Urinary bladder (tissue), 3 donors: ENCODE measurements at regions not wholly inside any gene's neighbourhood (a gene's known extent, or its start where the extent isn't known, plus 50 kb on each side); places are given as distances from the start of the nearest gene placed in this dataset.

Source experiments
- DNase-seq: peaks from one replicate; pipeline ENCODE4 v3.0.0-alpha.2; 2015; ENCODE audit errors: extremely low spot score
- H3K27ac ChIP-seq: one replicate; pipeline ENCODE4 v1.5.1; 2013; ENCODE audit warnings: low read depth, mild to moderate bottlenecking, moderate library complexity
- H3K36me3 ChIP-seq: one replicate; pipeline ENCODE4 v1.6.1; 2013; ENCODE audit warnings: mild to moderate bottlenecking, moderate library complexity; ENCODE audit not compliant: insufficient read depth
- H3K4me1 ChIP-seq: one replicate; pipeline ENCODE4 v1.6.1; 2013; ENCODE audit warnings: mild to moderate bottlenecking, moderate library complexity; ENCODE audit not compliant: insufficient read depth
- H3K4me3 ChIP-seq: one replicate; pipeline ENCODE4 v1.5.1; 2013; ENCODE audit warnings: low read depth, low read length
- WGBS: extraction: QIAGEN DNeasy Blood & Tissue Kit; methylation state at CpG from one replicate; pipeline ENCODE4 v1.1.7; 2013; 5-methylcytosine and 5-hydroxymethylcytosine counted together
- donor health status: healthy with polysubstance abuse.
- donor health status: healthy.

DNA sequence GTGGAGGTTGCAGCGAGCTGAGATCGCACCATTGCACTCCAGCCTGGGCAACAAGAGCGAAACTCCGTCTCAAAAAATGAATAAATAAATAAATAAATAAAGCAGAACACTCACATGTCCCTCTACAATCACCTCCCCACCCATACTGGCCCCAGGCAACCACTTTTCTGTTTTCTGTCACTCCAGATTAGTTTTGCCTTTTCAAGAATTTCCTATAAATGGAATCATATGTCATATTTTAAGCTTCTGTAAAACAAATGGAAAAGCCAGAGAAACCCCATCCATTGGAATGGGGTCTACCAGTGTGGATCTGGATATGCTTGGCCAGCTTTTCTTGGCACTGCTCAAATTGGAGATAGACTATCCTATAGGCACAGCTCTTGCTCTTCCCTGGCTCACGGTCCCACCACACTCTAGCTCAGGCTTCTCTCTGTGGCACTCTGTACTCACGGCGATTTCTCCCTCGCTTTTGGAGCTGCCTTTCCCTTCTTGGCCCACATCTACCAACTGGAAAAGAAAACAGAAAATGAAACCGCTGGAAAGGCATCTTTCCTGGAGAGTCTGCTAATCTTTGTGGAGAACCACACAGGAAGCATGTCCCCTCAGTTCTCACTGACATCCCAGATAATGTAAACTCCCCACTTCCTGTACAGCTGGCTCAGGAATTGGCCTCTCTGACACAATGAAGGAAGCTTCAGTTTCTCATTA, 210.1 kb downstream of the JCAD start:
- H3K27ac ChIP-seq = peak overlapping the region; percentile 39
- WGBS = 41% methylated on average over 9 of the region's 9 CpGs

DNA sequence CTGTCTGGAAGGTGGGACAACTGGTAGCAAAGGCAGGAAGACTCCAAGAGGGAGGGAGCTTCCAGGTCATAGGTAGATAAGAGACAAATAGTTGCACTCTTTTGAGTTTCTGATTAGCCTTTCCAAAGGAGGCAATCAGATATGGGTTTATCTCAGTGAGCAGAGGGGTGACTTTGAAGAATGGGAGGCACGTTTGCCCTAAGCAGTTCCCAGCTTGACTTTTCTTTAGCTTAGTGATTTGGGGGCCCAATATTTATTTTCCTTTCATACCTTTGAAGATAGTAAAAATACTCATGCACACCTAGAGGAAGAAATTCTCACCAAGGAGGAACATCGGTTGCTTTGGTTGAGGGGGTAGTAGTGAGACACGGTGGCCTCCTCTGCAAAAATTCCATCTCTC, 212.1 kb upstream of the SVIL start:
- DNase-seq = no peak
- no peaks in the 10 kb centered on the region for H3K36me3 ChIP-seq
- no peak overlapping the region for H3K27ac ChIP-seq
- 92% methylated on average over 3 of the region's 3 CpGs for WGBS
- no peaks in the 10 kb centered on the region for H3K4me1 ChIP-seq
- H3K4me3 ChIP-seq = no peak overlapping the region

More for the DNA sequence above, 210.1 kb downstream of the JCAD start:
- Histone ChIP-seq H3K4me3 (no peak overlapping the region), H3K4me1 (no peaks in the 10 kb centered on the region), H3K36me3 (no peaks in the 10 kb centered on the region)
- DNase-seq = no peak

DNA sequence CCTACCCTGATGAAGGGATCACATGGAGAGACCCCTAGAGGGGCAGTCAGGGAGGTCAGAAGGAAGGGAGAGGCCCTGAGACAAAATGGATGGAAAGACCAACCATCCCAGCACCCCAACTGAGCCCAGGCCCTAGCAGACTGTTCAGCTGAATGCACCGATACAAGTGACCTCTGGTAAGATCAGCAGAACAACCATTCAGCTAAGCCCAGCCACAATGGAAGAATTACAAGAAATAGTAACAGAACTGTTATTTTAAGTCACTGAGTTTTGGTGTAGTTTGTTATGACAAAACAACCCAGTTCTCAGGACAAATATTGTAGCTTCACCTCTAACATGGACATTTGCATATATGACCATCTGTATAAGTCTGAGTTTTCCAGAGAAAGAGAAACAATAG, 210.4 kb upstream of the SVIL start:
- no peaks in the 10 kb centered on the region for H3K36me3 ChIP-seq
- H3K4me1 ChIP-seq = no peaks in the 10 kb centered on the region
- H3K27ac ChIP-seq = no peak overlapping the region
- no peak for DNase-seq
- 94% methylated on average over 1 of the region's 1 CpG for WGBS
- no peak overlapping the region for H3K4me3 ChIP-seq

DNA sequence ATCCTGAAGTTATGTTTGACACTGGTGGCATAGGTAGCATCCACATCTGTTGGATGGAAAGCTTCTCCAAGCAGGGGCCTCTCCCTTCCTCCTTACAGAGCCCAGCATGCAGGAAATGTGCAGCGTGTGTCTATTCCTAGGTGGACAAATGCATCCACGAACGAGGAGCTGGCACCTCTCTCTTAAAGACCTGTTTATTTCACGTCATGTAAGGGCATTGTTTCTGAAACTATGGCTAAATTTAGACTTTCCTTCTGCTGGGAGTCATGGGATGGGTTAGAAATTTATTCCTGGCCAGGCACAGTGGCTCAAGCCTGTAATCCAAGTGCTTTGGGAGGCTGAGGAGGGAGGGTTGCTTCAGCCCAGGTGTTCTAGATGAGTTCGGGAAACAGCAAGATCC, 208.4 kb upstream of the SVIL start:
- Histone ChIP-seq H3K36me3 (no peaks in the 10 kb centered on the region), H3K27ac (no peak overlapping the region), H3K4me3 (no peak overlapping the region), H3K4me1 (peaks cover 3% of the 10 kb centered on the region)
- no peak for DNase-seq
- WGBS = 58% methylated on average over 5 of the region's 5 CpGs

DNA sequence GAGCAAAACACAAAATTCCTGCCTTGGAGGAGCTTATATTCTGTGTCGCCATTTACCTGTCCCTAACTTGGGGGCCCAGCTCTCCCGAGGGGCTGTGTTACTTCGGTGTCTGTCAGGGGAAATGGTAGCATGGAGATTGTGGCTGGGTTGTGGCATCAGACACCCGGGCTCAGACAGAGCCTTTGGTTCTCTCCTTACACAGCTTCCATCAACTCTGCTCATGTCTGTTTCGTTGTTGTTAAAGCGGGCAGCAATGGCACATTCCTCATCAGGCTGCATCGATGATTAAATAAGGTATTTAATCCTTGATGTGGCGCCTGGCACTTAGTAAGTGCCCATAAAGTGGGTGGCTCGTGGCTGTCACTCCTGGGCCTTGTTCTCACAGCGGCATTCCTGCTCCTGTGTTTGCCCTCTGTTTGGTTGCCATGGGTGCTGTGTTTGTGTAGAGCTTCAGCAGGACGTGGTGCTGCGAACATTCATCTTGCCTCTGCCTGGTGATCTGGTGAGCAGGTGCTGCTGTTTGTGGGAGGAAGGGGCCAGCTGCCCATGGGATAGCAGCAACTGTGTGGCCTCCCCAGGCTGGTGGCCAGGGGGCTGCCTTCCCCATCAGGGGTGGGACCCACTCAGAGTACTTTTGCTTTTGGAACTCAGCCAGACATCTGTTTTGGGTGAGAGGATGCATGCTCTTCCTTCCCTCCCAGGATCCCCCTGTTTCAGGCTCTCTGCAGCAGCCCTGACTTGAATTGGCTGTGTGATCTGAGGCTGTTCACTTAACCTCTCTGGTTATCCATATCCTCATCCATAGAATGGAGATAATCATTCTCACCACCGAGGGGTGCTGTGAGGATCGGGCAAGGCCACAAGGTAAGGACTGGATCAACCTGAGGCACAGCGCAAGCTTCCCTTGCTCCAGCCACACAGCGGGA, 207.2 kb upstream of the SVIL start:
- DNase-seq = no peak
- Histone ChIP-seq H3K4me1 (peaks cover 3% of the 10 kb centered on the region), H3K4me3 (no peak overlapping the region), H3K36me3 (no peaks in the 10 kb centered on the region), H3K27ac (no peak overlapping the region)
- 61% methylated on average over 16 of the region's 16 CpGs for WGBS

DNA sequence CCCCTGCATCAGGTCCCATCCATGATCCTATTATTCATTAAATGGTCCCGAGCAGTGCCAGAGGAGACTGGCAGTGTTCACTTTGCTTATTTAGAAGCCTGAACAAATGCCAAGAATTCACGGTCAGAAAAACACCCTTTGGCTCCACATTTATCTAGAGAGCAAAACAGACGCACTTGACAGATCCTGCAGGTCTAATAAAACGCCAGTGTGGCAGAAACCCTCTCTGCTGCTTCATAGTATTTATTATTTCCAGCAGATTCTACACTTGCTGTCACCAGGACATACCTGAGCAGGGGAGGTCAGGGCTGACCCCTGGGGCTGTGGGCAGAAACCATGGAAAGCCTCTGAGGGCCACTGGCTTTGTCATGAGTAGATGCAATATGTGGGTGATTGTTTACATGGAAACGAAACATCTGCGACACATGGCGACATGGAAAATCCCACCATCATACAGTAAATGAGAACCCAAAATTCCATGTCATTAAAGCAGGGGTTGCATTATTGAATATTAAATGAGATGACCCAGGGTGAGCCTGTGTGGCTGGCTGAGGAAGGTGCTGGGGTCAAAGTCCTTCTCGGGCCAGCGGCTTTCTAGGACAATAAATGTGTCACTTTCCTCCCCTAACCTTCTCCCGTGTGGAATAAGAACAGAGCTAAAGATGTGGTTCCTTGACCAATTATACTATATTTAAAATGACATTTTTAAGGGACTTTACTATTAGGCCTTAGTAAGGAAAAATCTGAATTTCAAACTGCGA, 205.9 kb upstream of the SVIL start:
- H3K36me3 ChIP-seq = no peaks in the 10 kb centered on the region
- H3K4me3 ChIP-seq = no peak overlapping the region
- no peak overlapping the region for H3K27ac ChIP-seq
- H3K4me1 ChIP-seq = peaks cover 3% of the 10 kb centered on the region
- 60% methylated on average over 11 of the region's 11 CpGs for WGBS
- DNase-seq = no peak

DNA sequence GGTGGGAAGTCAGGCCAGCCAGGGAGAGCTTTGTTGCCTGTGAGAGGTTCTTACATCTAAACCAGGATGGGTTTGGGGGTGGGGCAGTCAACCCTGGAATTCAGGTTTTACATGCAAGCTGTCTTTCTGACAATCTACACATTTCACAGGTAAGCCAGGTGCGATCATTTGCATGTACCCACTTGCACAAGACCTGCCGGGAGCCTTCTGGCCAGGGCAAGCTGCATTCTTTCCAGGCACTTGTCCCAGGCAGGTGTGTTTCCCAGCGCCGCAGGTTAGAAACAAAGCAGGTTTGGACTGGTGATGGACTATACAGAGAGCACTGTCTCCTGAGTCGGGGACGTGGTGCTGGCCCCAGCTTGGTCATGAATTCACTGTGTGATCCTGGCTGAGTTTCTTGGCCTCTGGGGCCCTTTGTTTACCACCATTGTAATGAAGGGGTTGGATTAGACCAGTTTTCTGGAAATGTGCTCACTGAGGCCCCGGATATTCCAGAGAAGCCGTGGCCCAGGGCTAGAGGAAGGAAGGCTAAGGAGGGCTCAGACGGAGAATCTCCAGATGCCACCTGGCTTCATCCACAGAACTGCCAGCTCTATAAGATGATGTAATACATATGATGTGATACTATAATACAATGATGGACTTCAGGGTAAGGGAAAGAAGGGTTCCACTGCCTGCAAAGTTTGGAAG, 205.2 kb upstream of the SVIL start:
- no peak overlapping the region for H3K27ac ChIP-seq
- peaks cover 3% of the 10 kb centered on the region for H3K4me1 ChIP-seq
- H3K4me3 ChIP-seq = no peak overlapping the region
- DNase-seq = no peak
- no peaks in the 10 kb centered on the region for H3K36me3 ChIP-seq
- WGBS = 65% methylated on average over 9 of the region's 9 CpGs

DNA sequence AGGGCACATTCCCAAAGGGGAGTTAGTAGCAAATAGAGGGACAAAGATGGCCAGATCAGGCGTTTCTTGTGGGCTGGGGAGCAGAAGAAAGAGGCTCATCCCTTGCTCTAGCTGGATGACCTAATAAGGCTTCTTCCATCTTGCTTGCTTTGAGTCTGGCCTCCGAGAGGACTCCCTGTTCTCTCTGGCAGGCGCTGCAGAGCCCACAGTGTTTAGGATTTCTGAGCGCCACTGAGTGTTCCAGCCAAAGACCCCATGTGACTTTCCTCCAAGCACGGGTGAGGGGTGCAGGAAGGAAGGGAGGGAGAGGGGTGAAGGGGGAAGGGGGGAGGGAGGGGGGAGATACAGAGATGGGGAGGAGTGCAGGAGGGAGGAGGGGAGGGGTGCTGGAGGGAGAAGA, 203.8 kb upstream of the SVIL start:
- no peak overlapping the region for H3K4me3 ChIP-seq
- peaks cover 3% of the 10 kb centered on the region for H3K4me1 ChIP-seq
- no peak for DNase-seq
- WGBS = 47% methylated on average over 5 of the region's 5 CpGs
- no peaks in the 10 kb centered on the region for H3K36me3 ChIP-seq
- H3K27ac ChIP-seq = no peak overlapping the region

DNA sequence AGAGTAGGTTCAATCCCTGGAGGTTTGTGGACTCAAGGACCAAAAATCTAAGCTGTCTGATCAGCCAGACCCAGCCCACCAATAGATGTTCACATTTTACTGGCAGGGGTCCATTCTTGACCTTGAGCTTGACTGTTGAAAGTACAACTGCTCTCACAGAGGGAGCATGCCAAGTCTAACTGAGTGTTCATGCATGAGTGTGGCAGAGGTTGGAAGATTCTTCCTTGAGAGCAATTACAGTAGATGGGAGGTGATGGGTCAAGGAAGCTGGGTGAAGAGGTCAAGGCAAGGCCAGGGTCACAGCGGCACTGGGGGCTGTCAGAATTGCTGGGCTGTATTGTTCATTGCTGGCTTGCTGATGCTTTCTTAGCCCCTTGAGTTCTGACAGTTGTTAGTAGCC, 202.8 kb upstream of the SVIL start:
- H3K4me1 ChIP-seq = peaks cover 3% of the 10 kb centered on the region

DNA sequence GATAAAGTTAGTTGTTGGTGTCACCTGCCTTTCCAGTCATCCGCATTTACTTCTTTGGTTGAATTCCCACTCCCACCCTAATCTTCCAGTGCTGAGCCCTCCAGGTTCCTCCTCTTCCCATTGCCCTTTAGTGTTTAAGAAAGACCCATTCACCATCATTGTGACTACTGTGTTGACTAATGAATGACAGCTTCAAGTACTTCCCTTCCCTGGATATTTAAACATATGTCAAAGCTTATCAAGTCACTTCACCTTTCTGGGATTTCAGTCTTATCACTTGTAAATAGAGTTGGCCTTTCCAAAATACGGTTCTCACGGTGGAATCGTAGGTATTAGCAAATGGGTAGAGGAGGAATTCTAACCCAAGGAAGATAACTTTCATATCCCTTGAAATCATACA, 201.6 kb upstream of the SVIL start:
- H3K27ac ChIP-seq = no peak overlapping the region
- peaks cover 3% of the 10 kb centered on the region for H3K4me1 ChIP-seq

More for the DNA sequence above, 202.8 kb upstream of the SVIL start:
- no peak overlapping the region for H3K4me3 ChIP-seq
- WGBS = 91% methylated on average over 1 of the region's 1 CpG
- no peak overlapping the region for H3K27ac ChIP-seq
- H3K36me3 ChIP-seq = no peaks in the 10 kb centered on the region
- DNase-seq = no peak

DNA sequence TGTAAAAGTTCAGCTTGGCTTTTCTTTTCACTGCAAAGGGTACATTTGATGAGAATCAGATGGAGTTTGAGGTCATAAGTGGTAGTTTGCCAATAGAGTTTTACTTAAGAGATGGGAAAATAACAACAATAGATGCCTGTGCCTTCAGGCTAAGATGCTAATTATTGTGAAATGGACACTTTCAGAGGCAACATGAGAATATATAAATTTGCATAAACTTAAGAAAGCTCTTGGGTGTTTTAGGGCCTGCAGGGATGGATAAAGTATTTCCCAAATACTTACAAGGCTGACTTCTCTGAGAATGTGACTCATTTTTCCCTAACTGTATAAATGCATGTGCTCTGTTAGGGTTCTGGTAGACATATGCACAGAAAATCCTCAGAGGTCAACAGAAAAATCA, 200.3 kb upstream of the SVIL start:
- Histone ChIP-seq H3K4me1 (peaks cover 3% of the 10 kb centered on the region), H3K27ac (no peak overlapping the region), H3K36me3 (no peaks in the 10 kb centered on the region), H3K4me3 (no peak overlapping the region)
- no peak for DNase-seq

More for the DNA sequence above, 201.6 kb upstream of the SVIL start:
- H3K36me3 ChIP-seq = no peaks in the 10 kb centered on the region
- no peak overlapping the region for H3K4me3 ChIP-seq
- no peak for DNase-seq
- 97% methylated on average over 4 of the region's 4 CpGs for WGBS

DNA sequence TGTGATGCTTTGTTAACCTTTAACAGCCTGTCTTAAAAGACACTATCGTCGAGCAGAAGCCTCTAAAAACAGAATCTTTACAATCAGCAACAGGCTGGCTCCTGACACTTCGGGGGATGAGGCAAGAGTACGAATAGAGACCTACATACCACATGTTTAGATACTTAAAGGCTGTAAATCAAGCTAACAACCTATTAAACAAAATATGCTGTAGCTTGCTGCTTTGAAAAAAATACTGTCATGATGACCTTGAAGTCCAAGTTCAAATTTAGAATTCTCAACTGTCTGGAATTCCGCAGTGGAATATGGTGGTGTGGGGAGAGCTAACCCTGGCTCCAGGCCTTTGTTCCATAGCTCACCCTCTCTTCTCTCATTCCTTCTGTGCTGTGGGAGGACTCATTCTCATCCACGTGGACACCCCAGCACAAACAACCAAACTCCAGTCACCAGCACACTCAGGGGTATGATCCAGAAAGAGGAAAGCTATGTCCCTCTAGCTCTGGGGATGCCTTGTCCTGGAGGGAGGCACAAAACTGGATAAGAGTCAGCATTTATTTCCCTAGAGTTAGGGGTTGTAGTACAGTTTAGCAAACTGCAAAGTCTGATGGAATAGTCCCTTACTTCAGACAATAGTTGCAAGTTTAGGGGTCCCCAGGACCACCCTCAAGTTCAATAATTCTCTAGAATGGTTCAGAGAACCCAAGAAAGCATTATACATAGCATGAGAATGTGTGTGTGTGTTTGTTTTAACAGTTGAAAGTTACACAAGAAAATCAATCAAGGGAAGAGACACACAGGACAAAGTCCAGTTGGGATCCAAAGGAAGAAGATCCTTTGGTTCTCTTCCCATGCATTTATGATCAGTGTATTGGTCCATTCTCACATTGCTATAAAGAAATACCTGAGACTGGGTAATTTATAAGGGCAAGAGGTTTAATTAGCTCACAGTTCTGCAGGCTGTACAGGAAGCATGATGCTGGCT, 196.1 kb upstream of the SVIL start:
- Histone ChIP-seq H3K36me3 (no peaks in the 10 kb centered on the region), H3K27ac (no peak overlapping the region), H3K4me3 (no peak overlapping the region), H3K4me1 (no peaks in the 10 kb centered on the region)
- no peak for DNase-seq
- WGBS = 48% methylated on average over 6 of the region's 6 CpGs
